Gastroesophageal sphincter (tissue), 3 donors: ENCODE measurements at regions not wholly inside any gene's neighbourhood (a gene's known extent, or its start where the extent isn't known, plus 50 kb on each side); places are given as distances from the start of the nearest gene placed in this dataset.

Experiments used
- CTCF ChIP-seq, 4 experiments: fragments of 200-600 bp in 2 of 4; fragments of 450-650 bp in 2 of 4; sonication (generic) in 1 of 4; IDR thresholded peaks; one replicate each; pipeline ENCODE4 v1.5.1; 2017 to 2019; ENCODE audit warnings: antibody characterized with exemption in 4 of 4, mild to moderate bottlenecking in 2 of 4, moderate library complexity in 2 of 4
- EP300 ChIP-seq: sonication (generic); formaldehyde crosslinking; IDR thresholded peaks from one replicate; pipeline ENCODE4 v1.6.1; 2017; ENCODE audit warnings: antibody characterized with exemption, mild to moderate bottlenecking
- POLR2A ChIP-seq, 2 donors: fragments of 450-650 bp; IDR thresholded peaks; one replicate each; pipeline ENCODE4 v1.6.1; 2017; ENCODE audit warnings: antibody characterized with exemption in 2 of 2, mild to moderate bottlenecking in 2 of 2, moderate library complexity in 1 of 2
- POLR2AphosphoS5 ChIP-seq: sonication (generic); formaldehyde crosslinking; IDR thresholded peaks from one replicate; pipeline ENCODE4 v1.6.1; 2017; ENCODE audit warnings: antibody characterized with exemption

GRCh38 chr1:84753516-84754385, 63.5 kb upstream of the SSX2IP start:
- TF ChIP-seq POLR2A (IDR thresholded peaks at IDR 0.05) (no peak), CTCF (IDR thresholded peaks at IDR 0.05) (peak; percentile 91 to 95 (median 92)), POLR2AphosphoS5 (no peak), EP300 (no peak)
